HG03064 (cell line): ENCODE measurements at regions not wholly inside any gene's neighbourhood (a gene's known extent, or its start where the extent isn't known, plus 50 kb on each side); places are given as distances from the start of the nearest gene placed in this dataset.
"Not testable (repeated sequence)": the region's sequence is repeated elsewhere in the genome, so short reads cannot be mapped to it uniquely, and the experiment has no call there.

Experiments
- ATAC-seq: cut with Tn5 transposase; IDR thresholded peaks from one replicate; pipeline ENCODE4 v1.9.1; 2021; ENCODE audit warnings: low read depth; ENCODE audit not compliant: unreplicated experiment

DNA sequence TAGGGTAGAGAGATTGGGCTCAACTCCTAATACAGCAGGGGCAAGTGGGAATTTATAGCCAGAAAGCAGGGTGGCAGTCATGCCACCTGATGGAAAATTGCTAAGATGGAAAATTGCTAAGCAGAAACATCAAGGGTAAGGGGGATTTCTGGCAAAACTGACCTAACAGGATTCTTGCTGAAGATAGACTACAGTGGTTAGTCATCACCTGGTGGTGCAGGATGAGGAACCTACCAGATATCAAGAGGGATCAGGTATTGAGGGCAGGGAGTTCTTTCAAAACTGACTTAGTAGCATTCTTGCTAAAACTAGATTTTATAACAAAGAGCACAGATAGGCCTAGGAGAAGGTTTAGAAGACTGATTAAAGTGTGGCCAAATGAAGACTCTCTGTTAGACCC lies 292.9 kb downstream of the PLPP3 start:
- ATAC-seq = no peak

DNA sequence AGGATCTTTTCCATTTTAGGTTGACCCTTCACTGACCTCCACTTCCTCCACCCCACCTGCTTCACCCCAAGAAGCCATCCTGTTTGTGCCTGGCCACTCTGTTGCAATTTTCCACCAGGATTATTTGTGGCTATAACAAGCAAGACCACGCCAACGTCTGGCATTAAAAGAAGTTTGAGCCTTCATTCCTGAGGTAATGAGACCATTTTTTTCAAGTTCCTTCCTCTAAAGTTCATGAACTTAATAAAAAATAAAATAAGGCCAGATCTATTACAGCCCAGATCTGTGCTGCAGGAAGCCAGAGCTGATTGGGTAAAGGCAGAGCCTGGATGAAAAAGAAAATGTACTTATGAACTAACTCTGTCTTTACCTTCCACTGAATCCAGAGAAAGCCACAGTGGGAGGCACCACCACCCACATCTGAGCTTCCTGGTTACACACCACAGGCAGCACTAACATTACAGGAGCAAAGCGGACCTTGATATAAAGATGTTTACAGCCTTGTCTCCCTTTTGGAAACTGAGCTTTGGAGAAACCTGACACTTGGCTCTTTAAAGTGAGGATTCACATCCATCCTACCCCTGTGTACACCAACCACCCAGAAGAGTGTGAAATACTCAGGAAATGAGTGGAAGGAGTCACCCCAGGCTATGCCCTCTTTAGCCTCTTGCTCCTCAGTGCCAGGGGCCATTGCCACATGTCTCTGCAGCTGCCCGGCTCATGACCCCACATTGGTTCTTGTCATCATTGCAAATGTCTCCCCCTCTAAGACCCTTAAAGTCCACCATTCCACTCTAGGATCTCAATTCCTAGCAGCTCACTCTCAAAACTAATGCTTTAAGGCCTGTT lies 293.6 kb downstream of the PLPP3 start:
- no peak for ATAC-seq

DNA sequence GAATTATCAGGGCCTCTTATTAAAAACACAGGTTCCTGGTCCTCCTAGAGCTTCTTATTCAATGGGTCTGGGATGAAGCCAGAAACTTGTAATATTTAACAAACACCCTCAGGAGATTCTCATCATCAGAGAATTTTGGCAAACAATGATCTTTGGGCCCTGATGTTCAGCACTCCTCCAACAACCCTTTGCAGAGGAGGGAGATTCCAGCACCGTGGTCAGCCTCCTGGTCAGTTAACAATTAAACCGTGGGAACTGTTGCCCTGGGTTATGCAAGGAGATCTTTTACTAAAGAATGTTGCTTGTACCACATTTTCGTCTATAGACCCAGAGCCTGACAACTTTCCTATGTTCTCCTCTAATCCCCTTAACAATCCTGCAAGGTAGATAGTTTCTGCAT lies 294.4 kb downstream of the PLPP3 start:
- no peak for ATAC-seq

DNA sequence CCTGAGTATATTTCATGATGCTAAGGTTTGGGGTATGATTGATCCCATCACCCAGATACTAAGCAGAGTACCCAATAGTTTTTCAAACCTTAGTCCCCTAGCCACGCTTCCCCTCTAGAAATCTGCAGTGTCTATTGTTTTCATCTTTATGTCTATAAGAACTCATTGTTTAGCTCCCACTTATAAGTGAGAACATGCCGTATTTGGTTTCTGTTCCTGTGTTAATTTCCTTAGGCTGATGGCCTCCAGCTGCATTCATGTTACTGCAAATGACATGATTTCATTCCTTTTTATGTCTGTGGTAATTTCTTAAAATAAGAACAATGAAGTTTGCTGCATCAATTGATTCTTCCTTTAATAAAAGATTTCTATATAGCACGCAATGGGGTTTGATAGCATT lies 301.3 kb downstream of the PLPP3 start:
- no peak for ATAC-seq

DNA sequence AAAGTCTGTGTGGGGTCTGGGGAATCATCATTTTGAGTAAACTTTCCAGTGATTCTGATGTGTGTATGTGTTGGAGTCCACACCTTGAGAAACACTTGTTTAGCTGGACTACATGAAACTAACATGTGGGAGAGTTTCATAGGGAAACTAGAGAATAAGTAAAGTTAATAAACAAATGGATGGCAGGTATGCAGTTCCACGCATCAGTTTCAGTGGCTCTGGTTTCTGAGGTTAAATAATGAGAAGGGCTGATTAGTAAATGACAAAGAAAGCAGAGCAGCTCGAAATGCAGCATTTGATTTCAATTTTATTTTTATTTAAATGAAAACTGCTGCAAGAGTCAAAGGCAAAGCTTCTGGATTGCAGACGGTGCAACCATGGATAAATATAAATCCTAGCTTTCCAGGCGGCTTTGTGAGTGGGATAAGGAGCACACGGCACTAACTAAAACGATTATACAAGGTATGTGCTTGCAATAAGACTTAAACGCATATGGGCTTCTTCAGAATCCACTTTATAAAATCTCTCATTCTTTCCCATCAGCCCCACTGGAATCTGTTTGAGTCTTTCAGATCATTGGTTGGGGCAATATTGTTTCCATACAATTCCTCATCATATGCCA lies 310.7 kb downstream of the PLPP3 start:
- no peak for ATAC-seq

DNA sequence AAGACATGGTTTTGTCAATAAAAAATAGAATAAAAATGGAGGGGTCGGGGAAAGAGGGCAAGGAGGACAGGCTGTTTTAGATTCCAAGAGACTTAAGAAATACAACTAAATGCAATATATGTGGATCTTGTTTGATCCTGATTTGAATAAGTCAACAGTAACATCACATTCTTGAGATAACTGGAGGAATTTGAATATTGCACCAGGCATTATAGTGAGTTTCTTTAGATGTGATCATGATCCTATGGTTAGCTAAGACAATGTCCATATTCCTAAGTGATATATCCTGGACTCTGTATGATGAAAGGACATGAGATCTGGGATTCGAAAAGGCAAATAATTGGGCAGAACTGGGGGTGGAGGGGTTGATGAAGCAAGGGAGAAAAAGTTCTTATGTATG lies 311.8 kb downstream of the PLPP3 start:
- no peak for ATAC-seq

DNA sequence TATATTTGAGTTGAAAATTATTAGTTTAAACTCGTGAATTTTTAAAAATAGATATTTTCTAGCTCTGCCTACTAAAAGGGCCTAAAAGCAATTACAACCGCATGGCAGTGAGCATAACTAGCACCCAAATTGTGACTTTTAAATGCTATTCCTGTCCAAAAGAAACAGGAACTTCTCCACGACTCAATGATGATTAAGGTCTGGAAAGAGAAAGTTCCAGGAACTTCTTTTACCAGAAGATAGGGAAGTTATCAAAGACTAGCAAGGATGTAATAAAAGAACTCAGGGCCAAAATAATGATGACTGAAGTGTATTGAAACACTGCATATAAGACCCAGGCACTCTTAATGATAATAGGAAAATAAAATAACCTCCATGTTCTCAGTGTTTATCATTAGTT lies 313.0 kb downstream of the PLPP3 start:
- no peak for ATAC-seq

DNA sequence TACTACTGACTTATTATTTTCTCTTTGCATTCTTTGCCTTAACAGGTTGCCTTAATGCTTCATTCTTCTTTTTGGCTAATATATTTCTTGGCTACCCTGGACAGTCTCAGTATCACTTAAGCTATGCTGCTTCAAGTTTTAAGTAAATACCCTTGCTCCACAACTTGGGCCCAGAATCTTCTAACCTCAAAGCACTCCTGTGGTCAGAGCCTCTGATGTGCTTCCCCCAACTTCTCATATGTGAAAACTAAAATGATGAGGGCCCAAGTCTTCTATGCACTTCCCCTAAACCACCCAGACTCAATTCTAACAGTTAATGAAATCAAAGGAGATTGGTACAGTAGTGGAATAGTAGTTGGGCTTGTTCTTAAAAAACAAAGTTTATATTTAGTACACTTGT lies 314.1 kb downstream of the PLPP3 start:
- ATAC-seq = no peak

DNA sequence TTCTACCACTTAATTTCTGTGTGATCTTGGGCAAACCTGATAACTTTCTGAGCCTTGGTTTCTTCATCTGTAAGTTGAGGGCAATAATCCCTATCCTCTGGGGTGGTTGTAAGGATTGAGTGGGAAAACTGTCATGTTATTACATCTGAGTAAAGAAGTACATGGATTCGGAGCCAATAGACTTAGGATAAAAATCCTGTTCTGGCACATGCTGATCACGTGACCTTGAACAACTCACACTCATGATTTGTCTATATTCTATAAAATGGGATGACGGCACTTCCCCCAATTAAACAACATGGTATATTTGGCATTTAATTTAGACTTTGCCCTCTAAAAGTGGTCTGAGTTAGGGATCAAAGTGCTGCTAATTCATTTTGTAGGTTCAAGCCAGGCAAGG lies 315.5 kb downstream of the PLPP3 start:
- no peak for ATAC-seq

DNA sequence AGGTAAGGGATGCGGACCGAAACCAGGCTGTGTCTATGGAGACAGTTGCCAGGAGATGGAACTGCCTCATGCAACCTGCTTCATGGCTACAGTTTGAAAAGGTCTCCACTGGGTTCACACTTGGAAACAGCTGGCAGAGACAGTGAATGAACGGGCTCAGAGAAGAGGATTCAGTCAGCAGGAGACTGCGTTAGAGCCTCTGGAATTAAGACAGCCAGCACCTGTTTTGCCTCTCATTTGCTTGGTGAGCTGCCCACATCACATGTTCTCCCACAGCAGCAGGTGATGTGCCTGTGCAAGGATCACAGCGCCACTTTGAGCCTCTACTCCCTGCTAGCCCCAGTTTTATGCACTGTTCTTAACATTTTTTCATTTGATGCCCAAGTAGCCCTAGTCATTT lies 321.0 kb downstream of the PLPP3 start:
- ATAC-seq = no peak

DNA sequence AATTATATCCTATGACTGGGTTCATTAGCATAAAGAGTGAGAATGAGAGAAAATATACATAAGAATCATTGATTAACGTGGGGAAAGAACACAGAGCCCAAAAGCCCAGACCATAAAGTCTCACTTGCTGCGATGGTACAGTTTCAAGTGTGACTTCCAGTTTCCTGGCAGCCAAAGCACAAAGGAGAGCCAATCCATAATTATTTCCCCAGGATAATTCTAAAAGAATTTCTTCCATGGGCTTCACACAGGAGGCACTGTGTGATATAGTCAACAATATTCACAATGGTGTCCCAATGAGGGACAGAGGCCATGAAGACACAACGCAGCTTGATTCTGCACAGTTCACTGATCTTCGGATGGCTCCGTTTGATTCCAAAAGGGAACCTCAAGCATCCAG lies 321.6 kb downstream of the PLPP3 start:
- ATAC-seq = no peak

DNA sequence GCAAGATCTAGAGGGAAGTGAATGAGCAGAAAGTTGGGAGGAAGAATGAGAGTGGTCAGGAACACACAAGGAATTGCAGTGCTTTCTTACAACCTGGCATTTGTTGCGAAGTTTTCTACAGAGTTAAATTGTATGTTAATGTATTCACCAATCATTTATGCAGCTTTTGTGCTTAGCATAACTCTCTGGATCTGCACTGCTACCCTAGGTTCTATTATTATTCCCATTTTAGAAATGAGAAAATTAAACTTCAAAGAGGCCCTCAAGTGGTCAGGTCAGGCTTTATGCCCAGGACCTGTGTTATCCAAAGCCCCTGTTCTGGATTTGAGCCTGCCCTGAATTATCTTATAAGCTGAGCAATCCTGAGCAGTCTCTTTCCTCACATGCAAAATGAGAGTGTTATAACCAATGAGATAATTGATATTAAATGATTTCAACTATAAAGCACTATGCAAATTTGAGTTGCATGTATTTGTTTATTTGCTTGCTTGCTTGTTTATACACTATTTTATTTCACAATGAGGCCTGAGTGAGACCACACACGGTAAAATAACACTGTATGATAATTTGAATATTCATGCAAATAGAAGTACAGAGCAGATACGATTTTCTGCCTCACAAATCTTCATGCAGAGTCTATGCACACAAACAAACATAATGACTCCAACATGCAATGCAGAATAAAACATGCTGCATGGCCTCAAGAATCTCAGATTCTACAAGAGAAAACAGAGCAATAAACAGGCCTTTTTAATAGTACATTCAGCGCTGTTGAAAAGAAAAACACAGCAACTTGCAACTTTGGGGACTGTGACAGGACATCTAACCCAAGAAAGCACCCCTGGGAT lies 323.0 kb downstream of the PLPP3 start:
- no peak for ATAC-seq

DNA sequence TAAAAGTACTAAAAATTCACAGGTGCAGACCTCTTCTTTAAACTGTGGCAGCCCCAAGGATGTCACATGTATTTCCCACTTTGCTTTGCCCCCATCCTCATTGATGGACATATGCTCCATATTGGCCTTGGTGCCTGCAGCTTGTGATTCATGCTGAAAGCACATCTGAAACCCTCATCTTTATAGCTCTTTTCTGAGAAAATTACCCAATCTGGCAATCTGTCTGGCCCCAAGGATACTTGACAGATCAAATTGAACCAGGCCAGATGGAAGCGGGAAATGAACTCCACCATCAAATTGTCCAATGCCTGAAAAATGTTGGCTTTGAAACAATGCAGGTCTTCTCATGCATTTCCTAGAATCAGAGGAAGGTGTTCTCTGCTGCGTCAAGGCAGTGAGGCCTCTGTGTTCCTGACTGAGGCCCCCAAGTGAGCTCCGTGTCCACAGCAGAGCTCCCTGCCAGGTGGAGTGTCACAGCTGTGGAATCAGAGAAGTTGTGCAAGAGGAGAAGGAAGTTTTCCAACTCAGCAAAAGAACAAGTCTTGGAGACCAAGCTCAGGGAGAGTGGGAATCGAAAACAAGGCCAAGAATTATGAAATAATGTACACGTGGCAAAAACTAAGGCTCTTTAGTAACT lies 323.7 kb downstream of the PLPP3 start:
- ATAC-seq = no peak

DNA sequence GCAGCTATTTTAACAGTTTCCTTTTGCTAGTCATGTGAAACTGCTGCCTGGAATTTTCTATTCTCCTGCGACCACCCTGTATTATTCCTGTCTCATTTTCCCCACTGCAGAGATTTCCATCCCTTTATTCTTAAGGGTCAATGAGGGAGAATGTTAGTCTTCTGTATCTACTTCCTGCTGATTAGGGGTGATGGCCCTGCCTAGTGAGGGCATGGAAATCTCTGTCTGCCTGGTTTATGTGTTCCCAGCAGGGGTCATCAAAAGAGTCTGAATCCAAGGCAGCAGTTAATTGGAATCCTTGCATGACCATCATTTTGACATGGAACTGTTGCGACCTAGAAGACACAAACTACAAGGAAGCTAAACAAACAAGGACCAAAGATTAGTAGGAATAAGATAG lies 325.2 kb downstream of the PLPP3 start:
- no peak for ATAC-seq

DNA sequence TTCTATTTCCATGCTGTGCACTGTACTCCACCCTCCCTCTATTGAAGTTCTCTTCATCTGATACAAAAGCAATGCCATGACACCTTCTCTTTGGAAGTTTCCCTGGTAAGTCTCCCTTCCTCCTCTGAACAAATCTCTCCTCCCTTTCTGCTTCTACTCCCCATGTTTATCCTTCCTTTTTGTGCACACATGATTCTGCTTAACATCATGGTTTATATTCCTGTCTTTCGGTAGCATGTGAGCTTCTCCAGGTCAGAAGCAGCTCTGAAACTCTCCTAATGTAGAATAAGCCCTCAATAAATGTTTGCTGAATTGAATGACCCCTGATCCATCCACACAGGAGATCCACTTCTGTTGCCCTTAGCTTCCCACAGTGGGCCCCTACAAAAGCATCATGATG lies 328.6 kb downstream of the PLPP3 start:
- no peak for ATAC-seq

DNA sequence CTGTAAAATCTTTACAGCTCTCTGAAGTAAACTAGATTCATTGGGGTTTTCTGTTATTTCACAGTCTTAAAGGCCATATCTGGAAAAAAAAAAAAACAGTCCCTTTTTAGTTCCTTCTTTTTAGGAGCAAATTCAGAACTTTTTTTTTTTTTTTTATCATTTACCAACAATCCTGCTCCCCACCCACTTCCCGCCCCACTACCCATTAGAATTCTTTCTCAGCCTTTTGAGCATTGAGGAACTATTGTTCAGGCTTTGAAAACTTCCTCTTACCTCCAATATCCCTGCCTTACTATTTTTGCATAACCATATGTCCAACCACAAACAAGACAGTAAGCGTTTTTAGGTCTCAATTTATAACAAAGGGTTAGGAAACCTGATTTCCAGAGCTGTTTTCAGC lies 330.1 kb downstream of the PLPP3 start:
- ATAC-seq = no peak

DNA sequence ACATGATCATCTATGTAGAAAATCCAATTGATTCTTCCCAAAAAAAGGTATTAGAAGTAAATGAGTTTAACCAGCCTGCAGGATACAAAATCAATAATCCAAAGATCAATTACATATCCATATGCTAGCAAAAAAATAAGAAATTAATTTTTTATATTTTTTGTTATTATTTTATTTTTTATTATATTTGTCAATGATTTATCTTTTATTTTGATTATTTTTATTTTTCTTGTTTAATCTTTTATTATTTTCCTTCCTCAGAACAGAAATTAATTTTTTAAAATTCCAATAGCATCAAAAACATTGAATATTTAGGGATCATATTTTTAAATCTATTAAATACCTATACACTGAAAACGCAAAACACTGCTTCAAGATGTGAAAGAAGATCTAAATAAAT lies 331.2 kb downstream of the PLPP3 start:
- no peak for ATAC-seq

DNA sequence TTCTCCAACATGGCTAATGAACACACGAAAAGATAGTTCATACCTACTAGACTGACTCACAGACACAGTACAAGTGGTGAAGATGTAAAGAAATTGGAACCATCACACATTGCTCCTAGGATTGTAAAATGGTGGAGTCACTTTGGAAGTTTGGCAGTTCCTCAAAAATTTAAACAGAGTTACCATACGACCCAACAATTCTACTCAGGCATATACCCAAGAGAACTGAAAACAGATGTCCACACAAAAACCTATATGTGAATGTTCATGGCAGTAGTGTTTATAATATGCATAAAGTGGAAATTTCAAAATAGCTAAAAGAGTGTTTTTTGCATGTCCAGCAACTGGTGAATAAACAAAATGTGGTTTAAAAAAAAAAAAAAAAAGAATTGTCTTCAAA lies 332.6 kb downstream of the PLPP3 start:
- ATAC-seq = not testable (repeated sequence)

DNA sequence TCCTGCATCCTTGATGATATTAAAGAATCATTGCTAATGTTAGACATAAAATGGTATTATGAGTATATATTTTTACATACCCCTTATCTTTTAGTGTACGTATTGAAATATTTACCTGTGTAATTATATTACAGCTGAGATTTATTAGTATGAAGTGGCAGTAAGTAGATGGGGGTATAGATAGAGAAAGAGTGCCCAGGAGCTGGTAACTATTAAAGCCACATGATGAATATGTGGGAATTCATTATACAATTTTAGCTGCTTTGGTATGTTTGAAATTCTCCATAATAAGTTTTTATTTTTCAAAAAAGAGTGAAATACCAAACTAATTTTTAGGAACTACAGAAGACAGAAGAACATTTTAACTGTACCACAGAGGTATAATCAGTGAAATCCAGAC lies 339.0 kb downstream of the PLPP3 start:
- ATAC-seq = no peak

DNA sequence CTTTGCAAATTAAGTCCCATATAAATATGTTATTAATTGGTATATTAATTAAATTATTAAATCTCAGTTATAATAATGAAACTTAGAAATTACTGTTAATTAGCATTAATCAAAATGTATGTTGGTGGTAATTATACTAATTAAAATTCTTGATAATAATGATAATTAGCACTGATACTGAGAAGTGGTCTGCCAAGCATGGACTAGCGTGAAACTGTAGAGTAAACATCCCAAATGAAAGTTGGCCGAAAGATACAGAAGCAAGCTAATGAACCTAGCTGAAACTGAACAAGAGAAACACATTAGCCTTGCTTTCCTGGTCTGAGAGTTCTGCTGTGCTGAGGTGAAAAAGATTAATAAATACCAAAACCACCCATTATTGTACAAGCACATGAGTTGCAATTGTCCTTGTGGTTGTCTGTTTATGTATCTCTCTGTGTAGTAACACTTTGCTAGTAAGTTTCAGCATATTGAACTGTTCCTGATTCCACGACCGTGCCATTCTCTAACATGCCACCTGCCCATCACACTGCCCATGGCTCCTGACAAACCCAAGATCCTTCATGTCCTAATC lies 341.8 kb downstream of the PLPP3 start:
- ATAC-seq = no peak

DNA sequence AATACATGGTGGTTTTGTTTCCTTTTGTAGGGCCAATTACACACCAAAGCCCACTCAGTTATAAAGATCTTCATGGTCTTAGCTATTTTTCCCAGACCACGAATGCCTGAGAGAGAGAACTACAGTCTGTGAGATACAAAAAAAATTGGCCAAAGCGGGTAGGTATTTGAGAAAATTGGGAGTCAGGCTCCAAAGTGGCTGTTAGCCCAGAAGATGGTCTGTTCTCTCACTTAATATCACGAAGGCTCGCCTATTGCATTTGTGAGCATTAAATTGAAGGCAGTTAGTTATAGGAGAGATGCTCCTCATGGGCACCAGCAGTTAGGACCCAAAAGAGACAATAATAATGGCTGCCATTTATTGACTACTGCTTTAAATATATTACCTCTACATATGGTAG lies 342.7 kb downstream of the PLPP3 start:
- no peak for ATAC-seq
